ENCODE measurements at regions not wholly inside any gene's neighbourhood (a gene's known extent, or its start where the extent isn't known, plus 50 kb on each side); places are given as distances from the start of the nearest gene placed in this dataset.

GRCh38 chr12:107537464-107538119, 148.0 kb upstream of the PWP1 start (continued):
- no peak for TF ChIP-seq ZNF33A (CRISPR knock-in tag; IDR thresholded peaks at IDR 0.05; ENCODE audit: borderline replicate concordance)
- TF ChIP-seq KLF13 (CRISPR knock-in tag; IDR thresholded peaks at IDR 0.05), result no peak
- TF ChIP-seq HNF4A (CRISPR knock-in tag; IDR thresholded peaks at IDR 0.05), result no peak
- TF ChIP-seq ZFAT (CRISPR knock-in tag; conservative IDR thresholded peaks at IDR 0.05), result no peak
- TF ChIP-seq NFE2L2 (IDR thresholded peaks at IDR 0.05; ENCODE audit: low read length), result no peak
- no peak for TF ChIP-seq CBX2 (IDR thresholded peaks at IDR 0.05; ENCODE audit: low read depth, low read length)
- no peak for TF ChIP-seq CBX2 (CRISPR knock-in tag; IDR thresholded peaks at IDR 0.05; ENCODE audit: low read depth)
- TF ChIP-seq ZNF607 (CRISPR knock-in tag; IDR thresholded peaks at IDR 0.05; ENCODE audit: borderline replicate concordance), result no peak
- no peak for TF ChIP-seq ZNF710 (CRISPR knock-in tag; IDR thresholded peaks at IDR 0.05; ENCODE audit: borderline replicate concordance)
- TF ChIP-seq ZBTB43 (CRISPR knock-in tag; conservative IDR thresholded peaks at IDR 0.05), result no peak
